ENCODE measurements at regions not wholly inside any gene's neighbourhood (a gene's known extent, or its start where the extent isn't known, plus 50 kb on each side); places are given as distances from the start of the nearest gene placed in this dataset.
"Not testable (repeated sequence)": the region's sequence is repeated elsewhere in the genome, so short reads cannot be mapped to it uniquely, and the experiment has no call there.

DNA sequence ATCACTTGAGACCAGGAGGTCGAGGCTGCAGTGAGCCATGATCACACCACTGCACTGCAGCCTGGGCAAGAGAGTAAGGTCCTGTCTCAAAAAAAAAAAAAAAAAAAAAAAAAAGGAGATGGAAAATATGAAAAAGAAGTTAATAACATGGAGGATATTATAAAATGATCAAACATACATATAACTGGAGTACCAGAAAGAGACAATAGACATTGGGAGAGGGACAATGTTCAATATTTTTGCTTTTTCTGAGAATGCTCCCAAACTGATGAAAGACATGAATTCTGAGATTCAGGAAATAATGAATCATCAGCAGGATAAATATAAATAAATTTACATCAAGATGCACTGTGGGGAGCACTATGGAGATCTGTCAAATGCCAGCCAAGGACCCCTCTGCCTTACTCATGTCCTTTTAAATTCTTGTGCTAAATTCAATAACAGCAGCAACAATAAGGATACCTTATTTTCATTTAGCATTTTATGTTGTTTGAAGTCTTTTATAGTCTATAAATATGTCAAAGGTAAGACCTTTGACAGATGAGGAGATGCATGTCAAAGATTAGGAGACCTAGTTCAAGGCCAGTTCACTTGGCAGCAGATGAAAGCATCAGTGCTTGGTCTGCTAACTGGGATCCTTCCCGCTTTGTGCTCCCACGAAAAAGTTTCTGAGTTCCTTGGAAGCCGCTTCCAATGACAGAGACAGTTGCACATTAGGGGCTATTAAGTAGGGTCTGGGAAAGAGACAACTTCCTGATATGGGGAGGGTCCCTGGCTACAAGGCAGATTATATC lies 97.7 kb downstream of the TLR5 start:
- Histone ChIP-seq H3K27me3 (ENCODE audit: insufficient read depth, low read depth) (peaks cover 34% of the 10 kb centered on the region), H3K79me2 (ENCODE audit: low read depth) (no peaks in the 10 kb centered on the region), H2AFZ (no peak overlapping the region), H3K9me3 (ENCODE audit: insufficient read depth, low read depth) (peaks cover 5% of the 10 kb centered on the region; the same call in 1 of the 2 replicates), H3K4me3 (no peak overlapping the region), H3K4me2 (no peak overlapping the region), H3K27ac (no peak overlapping the region), H3K36me3 (ENCODE audit: low read depth) (no peaks in the 10 kb centered on the region), H3F3A (ENCODE audit: insufficient read depth, low read depth) (no peaks in the 10 kb centered on the region), H3K4me1 (replicated peaks; ENCODE audit: insufficient read depth) (no peaks in the 10 kb centered on the region), H3K9me2 (ENCODE audit: insufficient read depth) (no peaks in the 10 kb centered on the region; the same call in 1 of the 2 replicates), H4K20me1 (ENCODE audit: insufficient read depth) (no peaks in the 10 kb centered on the region)
- CTCF ChIA-PET, result no interaction called here
- intact Hi-C loops (cut with micrococcal nuclease; ENCODE audit: unreplicated experiment), result no loop called here
- BruUV-seq (replicated peaks), result no TSS peak
- no peak for DNase-seq
- POLR2A ChIA-PET (ENCODE audit: unreplicated experiment), result no interaction called here
- TF ChIP-seq EZH2 (IDR thresholded peaks at IDR 0.05; ENCODE audit: low read depth), result no peak
- TF ChIP-seq, protein P1, sequence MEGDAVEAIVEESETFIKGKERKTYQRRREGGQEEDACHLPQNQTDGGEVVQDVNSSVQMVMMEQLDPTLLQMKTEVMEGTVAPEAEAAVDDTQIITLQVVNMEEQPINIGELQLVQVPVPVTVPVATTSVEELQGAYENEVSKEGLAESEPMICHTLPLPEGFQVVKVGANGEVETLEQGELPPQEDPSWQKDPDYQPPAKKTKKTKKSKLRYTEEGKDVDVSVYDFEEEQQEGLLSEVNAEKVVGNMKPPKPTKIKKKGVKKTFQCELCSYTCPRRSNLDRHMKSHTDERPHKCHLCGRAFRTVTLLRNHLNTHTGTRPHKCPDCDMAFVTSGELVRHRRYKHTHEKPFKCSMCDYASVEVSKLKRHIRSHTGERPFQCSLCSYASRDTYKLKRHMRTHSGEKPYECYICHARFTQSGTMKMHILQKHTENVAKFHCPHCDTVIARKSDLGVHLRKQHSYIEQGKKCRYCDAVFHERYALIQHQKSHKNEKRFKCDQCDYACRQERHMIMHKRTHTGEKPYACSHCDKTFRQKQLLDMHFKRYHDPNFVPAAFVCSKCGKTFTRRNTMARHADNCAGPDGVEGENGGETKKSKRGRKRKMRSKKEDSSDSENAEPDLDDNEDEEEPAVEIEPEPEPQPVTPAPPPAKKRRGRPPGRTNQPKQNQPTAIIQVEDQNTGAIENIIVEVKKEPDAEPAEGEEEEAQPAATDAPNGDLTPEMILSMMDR (conservative IDR thresholded peaks at IDR 0.05), result no peak

DNA sequence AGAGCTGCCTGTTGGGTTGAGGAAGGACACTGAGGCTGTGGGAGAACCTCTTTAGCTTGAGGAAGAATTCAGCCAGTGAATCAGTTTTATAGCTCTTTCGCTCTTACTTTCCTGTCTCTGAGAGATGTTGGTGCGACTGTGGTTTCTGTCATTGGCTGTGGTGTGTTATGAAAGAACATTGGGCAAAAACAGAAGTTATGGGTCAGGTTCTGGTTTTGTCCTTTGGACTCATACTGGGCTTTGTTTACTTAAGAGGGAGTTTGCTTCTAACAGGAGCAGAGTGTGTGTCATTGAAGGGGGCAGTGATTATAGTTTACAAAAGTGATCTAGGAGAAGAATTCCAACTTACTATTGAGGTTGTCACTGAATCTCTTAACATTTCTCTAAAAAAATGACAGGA lies 97.0 kb downstream of the TLR5 start:
- CTCF ChIA-PET, result no interaction called here
- no peaks in the 10 kb centered on the region for H3K4me1 ChIP-seq (replicated peaks; ENCODE audit: insufficient read depth)
- no TSS peak for BruUV-seq (replicated peaks)
- H3K79me2 ChIP-seq (ENCODE audit: low read depth), result no peaks in the 10 kb centered on the region
- DNase-seq, result no peak
- POLR2A ChIA-PET (ENCODE audit: unreplicated experiment), result no interaction called here
- H3K9me3 ChIP-seq (ENCODE audit: insufficient read depth, low read depth), result peaks cover 5% of the 10 kb centered on the region; the same call in 1 of the 2 replicates
- peaks cover 32% of the 10 kb centered on the region for H3K27me3 ChIP-seq (ENCODE audit: insufficient read depth, low read depth)
- H3F3A ChIP-seq (ENCODE audit: insufficient read depth, low read depth), result no peaks in the 10 kb centered on the region
- H2AFZ ChIP-seq, result no peak overlapping the region
- H3K4me2 ChIP-seq, result no peak overlapping the region
- TF ChIP-seq, protein P1 (conservative IDR thresholded peaks at IDR 0.05), result no peak
- no peak for TF ChIP-seq EZH2 (IDR thresholded peaks at IDR 0.05; ENCODE audit: low read depth)
- intact Hi-C loops (cut with micrococcal nuclease; ENCODE audit: unreplicated experiment), result no loop called here
- H3K4me3 ChIP-seq, result no peak overlapping the region
- no peak overlapping the region for H3K27ac ChIP-seq
- H4K20me1 ChIP-seq (ENCODE audit: insufficient read depth), result no peaks in the 10 kb centered on the region
- H3K9me2 ChIP-seq (ENCODE audit: insufficient read depth), result no peaks in the 10 kb centered on the region; the same call in 1 of the 2 replicates
- no peaks in the 10 kb centered on the region for H3K36me3 ChIP-seq (ENCODE audit: low read depth)

DNA sequence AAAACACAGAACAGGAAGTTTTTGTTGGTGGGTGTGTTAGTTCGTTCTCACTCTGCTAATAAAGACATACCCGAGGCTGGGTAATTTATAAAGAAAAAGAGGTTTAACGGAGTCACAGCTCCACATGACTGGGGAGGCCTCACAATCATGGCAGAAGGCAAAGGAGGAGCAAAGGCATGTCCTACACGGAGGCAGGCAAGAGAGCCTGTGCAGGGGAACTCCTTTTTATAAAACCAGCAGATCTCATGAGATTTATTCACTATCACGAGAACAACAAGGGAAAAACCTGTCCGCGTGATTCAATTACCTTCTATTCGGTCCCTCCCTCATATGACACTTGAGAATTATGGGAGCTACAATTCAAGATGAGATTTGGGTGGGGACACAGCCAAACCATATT lies 96.6 kb downstream of the TLR5 start:
- H3K4me1 ChIP-seq (replicated peaks; ENCODE audit: insufficient read depth); H3K9me2 ChIP-seq (ENCODE audit: insufficient read depth); H3K9me3 ChIP-seq (ENCODE audit: insufficient read depth, low read depth); DNase-seq; H4K20me1 ChIP-seq (ENCODE audit: insufficient read depth); H2AFZ ChIP-seq; H3K4me2 ChIP-seq; intact Hi-C loops (cut with micrococcal nuclease; ENCODE audit: unreplicated experiment); H3K79me2 ChIP-seq (ENCODE audit: low read depth); H3F3A ChIP-seq (ENCODE audit: insufficient read depth, low read depth); BruUV-seq (replicated peaks); POLR2A ChIA-PET (ENCODE audit: unreplicated experiment); H3K36me3 ChIP-seq (ENCODE audit: low read depth); H3K27ac ChIP-seq; H3K4me3 ChIP-seq; CTCF ChIA-PET: not testable (repeated sequence)
- H3K27me3 ChIP-seq (ENCODE audit: insufficient read depth, low read depth), result peaks cover 28% of the 10 kb centered on the region

DNA sequence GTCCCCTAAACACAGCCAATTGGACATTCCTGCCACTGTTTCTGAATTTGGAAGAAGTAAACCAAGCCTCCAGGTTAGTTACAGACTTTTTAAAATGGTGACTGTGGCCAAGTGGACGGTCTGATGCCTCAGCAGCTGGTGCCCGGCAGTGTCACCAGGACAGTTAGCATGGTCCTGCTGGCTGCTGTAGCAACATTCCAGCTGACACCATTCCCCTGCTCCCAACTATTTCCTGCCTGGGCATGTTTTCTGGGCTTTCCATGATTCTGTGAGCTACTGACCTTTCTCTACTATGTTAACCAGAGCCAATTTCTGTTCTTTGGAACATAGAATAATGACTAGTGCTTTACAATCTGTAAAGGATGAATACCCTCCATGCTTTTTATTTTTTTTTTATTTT lies 95.0 kb downstream of the TLR5 start:
- H3K9me3 ChIP-seq (ENCODE audit: insufficient read depth, low read depth), result peaks cover 5% of the 10 kb centered on the region; the same call in 1 of the 2 replicates
- no peaks in the 10 kb centered on the region for H3K79me2 ChIP-seq (ENCODE audit: low read depth)
- H3F3A ChIP-seq (ENCODE audit: insufficient read depth, low read depth), result no peaks in the 10 kb centered on the region
- no peak overlapping the region for H2AFZ ChIP-seq
- no peak for DNase-seq
- no peaks in the 10 kb centered on the region for H3K4me1 ChIP-seq (replicated peaks; ENCODE audit: insufficient read depth)
- ChIA-PET POLR2A (ENCODE audit: unreplicated experiment) (no interaction called here), CTCF (no interaction called here)
- peaks cover 31% of the 10 kb centered on the region for H3K27me3 ChIP-seq (ENCODE audit: insufficient read depth, low read depth)
- no TSS peak for BruUV-seq (replicated peaks)
- intact Hi-C loops (cut with micrococcal nuclease; ENCODE audit: unreplicated experiment), result no loop called here
- no peak overlapping the region for H3K4me3 ChIP-seq
- H4K20me1 ChIP-seq (ENCODE audit: insufficient read depth), result no peaks in the 10 kb centered on the region
- H3K4me2 ChIP-seq, result no peak overlapping the region
- no peak for TF ChIP-seq EZH2 (IDR thresholded peaks at IDR 0.05; ENCODE audit: low read depth)
- TF ChIP-seq, protein P1 (conservative IDR thresholded peaks at IDR 0.05), result no peak
- no peaks in the 10 kb centered on the region; the same call in 1 of the 2 replicates for H3K9me2 ChIP-seq (ENCODE audit: insufficient read depth)
- H3K36me3 ChIP-seq (ENCODE audit: low read depth), result no peaks in the 10 kb centered on the region
- H3K27ac ChIP-seq, result no peak overlapping the region

All from PC-9 (cell line).